D721Med (cell line): ENCODE measurements at regions not wholly inside any gene's neighbourhood (a gene's known extent, or its start where the extent isn't known, plus 50 kb on each side); places are given as distances from the start of the nearest gene placed in this dataset.

Experiments used
- DNase-seq: peaks from one replicate; pipeline ENCODE4 v3.0.0; 2011; ENCODE audit warnings: low spot score; ENCODE audit not compliant: insufficient read length
- FAIRE-seq: peaks from 2 replicates; lab custom pipeline; 2011; peaks lifted over from hg19 to GRCh38; lab: Jason Lieb, UNC
- CTCF ChIP-seq: IDR thresholded peaks from 2 replicates; pipeline ENCODE4 v1.5.1; 2012; ENCODE audit warnings: mild to moderate bottlenecking, control low read depth; ENCODE audit not compliant: insufficient read depth; ENCODE audit errors: missing control alignments

- TF ChIP-seq CTCF = peak; percentile 23
- FAIRE-seq (no peak), DNase-seq (no peak)
These were observed 567.9 kb upstream of the GBE1 start for GRCh38 chr3:82329300-82329699.

GRCh38 chr3:82311901-82312300, 550.5 kb upstream of the GBE1 start:
- FAIRE-seq (no peak), DNase-seq (no peak)
- no peak for TF ChIP-seq CTCF

- no peak for DNase-seq
- TF ChIP-seq CTCF = no peak
- FAIRE-seq = no peak
These were observed 547.3 kb upstream of the GBE1 start for GRCh38 chr3:82308755-82309154.

- DNase-seq = no peak
- no peak for TF ChIP-seq CTCF
- no peak for FAIRE-seq
These were observed 544.7 kb upstream of the GBE1 start for GRCh38 chr3:82306189-82306588.

GRCh38 chr3:82294609-82295008, 533.2 kb upstream of the GBE1 start:
- FAIRE-seq = no peak
- no peak for TF ChIP-seq CTCF
- DNase-seq = no peak

GRCh38 chr3:82293867-82294266, 532.4 kb upstream of the GBE1 start:
- no peak for TF ChIP-seq CTCF
- DNase-seq (no peak), FAIRE-seq (peak; percentile 11)

- DNase-seq (no peak), FAIRE-seq (no peak)
- TF ChIP-seq CTCF = no peak
These were observed 532.0 kb upstream of the GBE1 start for GRCh38 chr3:82293435-82293834.
